H9 (cell line): ENCODE measurements at regions not wholly inside any gene's neighbourhood (a gene's known extent, or its start where the extent isn't known, plus 50 kb on each side); places are given as distances from the start of the nearest gene placed in this dataset.

Experiments used
- DNase-seq: peaks from one replicate; pipeline ENCODE4 v3.0.0-alpha.2; 2017
- H2AFZ ChIP-seq: one replicate; pipeline ENCODE4 v1.6.1; 2013; ENCODE audit warnings: mild to moderate bottlenecking, low read length, control low read depth, moderate library complexity
- H2AK5ac ChIP-seq: 2 replicates; pipeline ENCODE4 v1.6.1; 2013; ENCODE audit warnings: low read length, control low read depth, mixed read lengths; ENCODE audit not compliant: insufficient read length
- H2BK120ac ChIP-seq: one replicate; pipeline ENCODE4 v1.6.1; 2013; ENCODE audit warnings: low read depth, mild to moderate bottlenecking, low read length, control low read depth, inconsistent platforms; ENCODE audit not compliant: poor library complexity, severe bottlenecking
- H2BK12ac ChIP-seq: 2 replicates; pipeline ENCODE4 v1.6.1; 2013; ENCODE audit warnings: low read length, control low read depth, mixed read lengths, low read depth; ENCODE audit not compliant: insufficient read length
- H2BK15ac ChIP-seq: 2 replicates; pipeline ENCODE4 v1.6.1; 2013; ENCODE audit warnings: low read depth, low read length, control low read depth
- H2BK20ac ChIP-seq: one replicate; pipeline ENCODE4 v1.6.1; 2013; ENCODE audit warnings: low read depth, mild to moderate bottlenecking, low read length, control low read depth, inconsistent platforms; ENCODE audit not compliant: poor library complexity, severe bottlenecking
- H2BK5ac ChIP-seq: 2 replicates; pipeline ENCODE4 v1.6.1; 2013; ENCODE audit warnings: low read length, control low read depth, mixed read lengths; ENCODE audit not compliant: insufficient read length
- H3K14ac ChIP-seq: 2 replicates; pipeline ENCODE4 v1.6.1; 2013; ENCODE audit warnings: low read length, control low read depth; ENCODE audit not compliant: insufficient read depth
- H3K18ac ChIP-seq: 2 replicates; pipeline ENCODE4 v1.6.1; 2013; ENCODE audit warnings: low read depth, mild to moderate bottlenecking, mixed read lengths, low read length, control low read depth; ENCODE audit not compliant: insufficient read length
- H3K23ac ChIP-seq: 2 replicates; pipeline ENCODE4 v1.6.1; 2013; ENCODE audit warnings: low read length, control low read depth, mixed read lengths, low read depth; ENCODE audit not compliant: insufficient read length
- H3K23me2 ChIP-seq: 2 replicates; pipeline ENCODE4 v1.6.1; 2013; ENCODE audit warnings: low read depth, mild to moderate bottlenecking, mixed read lengths, low read length, control low read depth; ENCODE audit not compliant: insufficient read length, poor library complexity, severe bottlenecking
- H3K27ac ChIP-seq: 2 replicates; pipeline ENCODE4 v1.5.1; 2013; ENCODE audit warnings: low read length, control low read depth, mixed read lengths, low read depth; ENCODE audit not compliant: insufficient read length
- H3K27me3 ChIP-seq: 2 replicates; pipeline ENCODE4 v1.6.1; 2013; ENCODE audit warnings: low read length, control low read depth, inconsistent platforms; ENCODE audit not compliant: insufficient read depth
- H3K4ac ChIP-seq: 2 replicates; pipeline ENCODE4 v1.6.1; 2013; ENCODE audit warnings: low read depth, mild to moderate bottlenecking, control low read depth, inconsistent platforms, low read length, moderate library complexity
- H3K4me1 ChIP-seq: 2 replicates; pipeline ENCODE4 v1.6.1; 2013; ENCODE audit warnings: low read length, control low read depth, inconsistent platforms; ENCODE audit not compliant: insufficient read depth
- H3K4me2 ChIP-seq: 2 replicates; pipeline ENCODE4 v1.6.1; 2013; ENCODE audit warnings: low read length, control low read depth, mixed read lengths; ENCODE audit not compliant: insufficient read length, insufficient read depth
- H3K56ac ChIP-seq: 2 replicates; pipeline ENCODE4 v1.6.1; 2013; ENCODE audit warnings: low read depth, mild to moderate bottlenecking, mixed read lengths, low read length, control low read depth; ENCODE audit not compliant: insufficient read length
- H3K79me1 ChIP-seq: 2 replicates; pipeline ENCODE4 v1.6.1; 2013; ENCODE audit warnings: low read depth, mild to moderate bottlenecking, moderate library complexity, low read length, control low read depth, inconsistent platforms; ENCODE audit not compliant: insufficient read depth, poor library complexity, severe bottlenecking
- H3K79me2 ChIP-seq: 2 replicates; pipeline ENCODE4 v1.6.1; 2013; ENCODE audit warnings: low read length, control low read depth, inconsistent platforms; ENCODE audit not compliant: insufficient read depth
- H3K9ac ChIP-seq: 2 replicates; pipeline ENCODE4 v1.6.1; 2013; ENCODE audit warnings: low read length, control low read depth, mixed read lengths; ENCODE audit not compliant: insufficient read length; ENCODE audit errors: extremely low read depth
- H3K9me3 ChIP-seq: one replicate; pipeline ENCODE4 v1.6.1; 2013; ENCODE audit warnings: low read depth, low read length, inconsistent platforms; ENCODE audit not compliant: control insufficient read depth
- H3T11ph ChIP-seq: one replicate; pipeline ENCODE4 v1.6.1; 2013; ENCODE audit warnings: mild to moderate bottlenecking, low read length, control low read depth, inconsistent platforms
- H4K20me1 ChIP-seq: one replicate; pipeline ENCODE4 v1.6.1; 2013; ENCODE audit not compliant: control insufficient read depth, insufficient read length, insufficient read depth
- H4K5ac ChIP-seq: 2 replicates; pipeline ENCODE4 v1.6.1; 2013; ENCODE audit warnings: low read depth, mild to moderate bottlenecking, mixed read lengths, low read length, control low read depth; ENCODE audit not compliant: insufficient read length
- H4K8ac ChIP-seq: replicated peaks from 2 replicates; pipeline ENCODE4 v1.6.1; 2013; ENCODE audit warnings: low read length, control low read depth, mixed read lengths, low read depth; ENCODE audit not compliant: insufficient read length
- H4K91ac ChIP-seq: 2 replicates; pipeline ENCODE4 v1.6.1; 2013; ENCODE audit warnings: low read depth, mild to moderate bottlenecking, moderate library complexity, mixed read lengths, low read length, control low read depth; ENCODE audit not compliant: insufficient read length
- H3K27ac Mint-ChIP-seq, 3 experiments: 2 replicates in 2 of 3; 3 replicates in 1 of 3; pipeline ENCODE4 v1.8.0; 2020 to 2021; ENCODE audit warnings: mixed read lengths in 3 of 3, mild to moderate bottlenecking in 1 of 3, moderate library complexity in 1 of 3
- H3K27me3 Mint-ChIP-seq: 2 replicates; pipeline ENCODE4 v1.8.0; 2021; ENCODE audit warnings: low read depth, mild to moderate bottlenecking, moderate library complexity, mixed read lengths
- H3K36me3 Mint-ChIP-seq, 3 experiments: 2 replicates in 2 of 3; 3 replicates in 1 of 3; pipeline ENCODE4 v1.8.0; 2020 to 2021; ENCODE audit warnings: low read depth in 3 of 3, mixed read lengths in 3 of 3; ENCODE audit not compliant: insufficient read depth in 1 of 3
- H3K4me1 Mint-ChIP-seq, 2 experiments: 2 replicates each; pipeline ENCODE4 v1.8.0; 2020; ENCODE audit warnings: mixed read lengths in 2 of 2
- H3K4me3 Mint-ChIP-seq, 2 experiments: 2 replicates in 1 of 2; 3 replicates in 1 of 2; pipeline ENCODE4 v1.8.0; 2020 to 2021; ENCODE audit warnings: mild to moderate bottlenecking in 2 of 2, mixed read lengths in 2 of 2, moderate library complexity in 1 of 2
- H3K9me3 Mint-ChIP-seq, 2 experiments: 2 replicates in 1 of 2; 3 replicates in 1 of 2; pipeline ENCODE4 v1.8.0; 2020; ENCODE audit warnings: mild to moderate bottlenecking in 2 of 2, mixed read lengths in 2 of 2, moderate library complexity in 1 of 2
- WGBS: extraction: QIAGEN DNeasy Blood & Tissue Kit; methylation state at CpG from one replicate; pipeline ENCODE4 v1.1.7; 2013; ENCODE audit warnings: missing lambda C conversion rate, low lambda C conversion rate, mixed read lengths; ENCODE audit not compliant: insufficient read length; ENCODE audit errors: extremely low coverage; 5-methylcytosine and 5-hydroxymethylcytosine counted together
- TF ChIP-seq, protein P1 (sequence below): fragments of 200-600 bp; sonication (generic); conservative IDR thresholded peaks from 3 replicates; pipeline ENCODE4 v1.8.0; 2021; ENCODE audit warnings: antibody characterized with exemption, mild to moderate bottlenecking

DNA sequence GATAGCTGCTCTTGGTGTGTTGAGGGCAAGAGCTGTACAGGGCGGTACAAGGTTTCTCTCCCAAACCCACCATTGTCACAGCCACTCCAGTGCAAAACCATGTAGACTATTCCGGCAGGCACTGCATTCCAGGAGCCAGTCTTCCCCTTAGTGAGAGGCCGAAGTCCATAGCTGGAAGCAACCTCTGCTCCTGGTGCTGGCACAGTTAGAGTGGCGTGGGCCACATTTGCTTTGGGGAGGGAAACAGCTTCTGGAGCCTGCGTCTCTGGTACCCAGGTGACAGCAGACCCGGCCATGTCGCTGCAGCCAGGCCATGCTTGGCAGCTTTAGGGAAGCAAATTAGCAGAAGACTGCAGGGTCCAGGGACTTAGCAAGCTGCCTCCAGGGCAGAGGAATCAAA is 788.0 kb downstream of the BRD1 start:
- no peaks in the 10 kb centered on the region for H3K79me1 ChIP-seq
- no CpG with 5 or more reads among the region's 7 CpGs for WGBS

More for the DNA sequence above, 788.0 kb downstream of the BRD1 start:
- Histone ChIP-seq H3K56ac (no peak overlapping the region), H3K4me2 (no peak overlapping the region), H3K4ac (no peak overlapping the region), H3K23ac (no peak overlapping the region), H3K9ac (no peak overlapping the region), H3K27ac (no peak overlapping the region), H2AFZ (no peak overlapping the region), H4K20me1 (no peaks in the 10 kb centered on the region), H2BK15ac (no peak overlapping the region), H3K27me3 (no peaks in the 10 kb centered on the region), H3K14ac (no peak overlapping the region), H4K8ac (no peak overlapping the region), H3K4me1 (no peaks in the 10 kb centered on the region), H3K23me2 (no peaks in the 10 kb centered on the region), H2BK120ac (no peak overlapping the region), H2BK20ac (no peak overlapping the region), H4K91ac (no peak overlapping the region), H3K18ac (no peak overlapping the region), H3T11ph (no peak overlapping the region), H2BK5ac (no peak overlapping the region), H3K79me2 (no peaks in the 10 kb centered on the region), H3K9me3 (no peaks in the 10 kb centered on the region), H4K5ac (no peak overlapping the region), H2BK12ac (no peak overlapping the region), H2AK5ac (no peak overlapping the region)
- peaks cover 0 to 6% (median 2%) of the 10 kb centered on the region in 3 experiments; a peak in 2 of 7 replicates for H3K36me3 Mint-ChIP-seq
- TF ChIP-seq, protein P1, sequence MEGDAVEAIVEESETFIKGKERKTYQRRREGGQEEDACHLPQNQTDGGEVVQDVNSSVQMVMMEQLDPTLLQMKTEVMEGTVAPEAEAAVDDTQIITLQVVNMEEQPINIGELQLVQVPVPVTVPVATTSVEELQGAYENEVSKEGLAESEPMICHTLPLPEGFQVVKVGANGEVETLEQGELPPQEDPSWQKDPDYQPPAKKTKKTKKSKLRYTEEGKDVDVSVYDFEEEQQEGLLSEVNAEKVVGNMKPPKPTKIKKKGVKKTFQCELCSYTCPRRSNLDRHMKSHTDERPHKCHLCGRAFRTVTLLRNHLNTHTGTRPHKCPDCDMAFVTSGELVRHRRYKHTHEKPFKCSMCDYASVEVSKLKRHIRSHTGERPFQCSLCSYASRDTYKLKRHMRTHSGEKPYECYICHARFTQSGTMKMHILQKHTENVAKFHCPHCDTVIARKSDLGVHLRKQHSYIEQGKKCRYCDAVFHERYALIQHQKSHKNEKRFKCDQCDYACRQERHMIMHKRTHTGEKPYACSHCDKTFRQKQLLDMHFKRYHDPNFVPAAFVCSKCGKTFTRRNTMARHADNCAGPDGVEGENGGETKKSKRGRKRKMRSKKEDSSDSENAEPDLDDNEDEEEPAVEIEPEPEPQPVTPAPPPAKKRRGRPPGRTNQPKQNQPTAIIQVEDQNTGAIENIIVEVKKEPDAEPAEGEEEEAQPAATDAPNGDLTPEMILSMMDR: no peak
- peaks cover 17% of the 10 kb centered on the region for H3K27me3 Mint-ChIP-seq
- no peak overlapping the region for H3K27ac Mint-ChIP-seq
- peaks cover 0 to 5% of the 10 kb centered on the region in 2 experiments; a peak in 4 of 5 replicates for H3K9me3 Mint-ChIP-seq
- peaks cover 3 to 6% of the 10 kb centered on the region in 2 experiments; a peak in 2 of 4 replicates for H3K4me1 Mint-ChIP-seq
- no peak for DNase-seq
- H3K4me3 Mint-ChIP-seq: no peak overlapping the region
